WTC11 (cell line): ENCODE measurements at regions not wholly inside any gene's neighbourhood (a gene's known extent, or its start where the extent isn't known, plus 50 kb on each side); places are given as distances from the start of the nearest gene placed in this dataset.
A peak's percentile ranks its signal among the peaks of the same experiment; 100 is the strongest.

Experiments used
- ATAC-seq: fragments of 200-7000 bp; cut with Tn5 transposase; 2 replicates; pipeline ENCODE4 v1.10.0; 2021; ENCODE audit warnings: mild to moderate bottlenecking, moderate library complexity
- CTCF ChIA-PET: fragments of 300-600 bp; sonication (Branson Sonifier 250); formaldehyde crosslinking; loops from one replicate; lab custom pipeline; 2021; ENCODE audit warnings: antibody characterized with exemption; lab: Charles Lee
- POLR2A ChIA-PET: fragments of 350-600 bp; sonication (Branson Sonifier 250); formaldehyde crosslinking; loops from one replicate; lab custom pipeline; 2021; ENCODE audit warnings: antibody characterized with exemption; lab: Charles Lee
- DNase-seq: peaks from one replicate; pipeline ENCODE4 v3.0.0; 2021; ENCODE audit warnings: low spot score
- H3K27ac Mint-ChIP-seq: 2 replicates; pipeline ENCODE4 v1.8.0; 2021; ENCODE audit warnings: mixed read lengths
- H3K27me3 Mint-ChIP-seq: 2 replicates; pipeline ENCODE4 v1.8.0; 2021; ENCODE audit warnings: low read depth, mild to moderate bottlenecking, moderate library complexity, mixed read lengths
- H3K36me3 Mint-ChIP-seq: 2 replicates; pipeline ENCODE4 v1.8.0; 2021; ENCODE audit warnings: mixed read lengths
- H3K4me1 Mint-ChIP-seq: 2 replicates; pipeline ENCODE4 v1.8.0; 2022; ENCODE audit warnings: mixed read lengths
- H3K4me3 Mint-ChIP-seq: 2 replicates; pipeline ENCODE4 v1.8.0; 2021; ENCODE audit warnings: mild to moderate bottlenecking, moderate library complexity, mixed read lengths
- H3K9me3 Mint-ChIP-seq: 2 replicates; pipeline ENCODE4 v1.8.0; 2021; ENCODE audit warnings: mixed read lengths
- AFF4 ChIP-seq: sonication (generic); formaldehyde crosslinking; IDR thresholded peaks from 2 replicates; pipeline ENCODE4 v1.8.1; 2023; ENCODE audit warnings: mild to moderate bottlenecking, missing genetic modification reagents, borderline replicate concordance
- AR ChIP-seq: fragments of 250-450 bp; sonication (Bioruptor Pico); IDR thresholded peaks from 2 replicates; pipeline ENCODE4 v1.9.0; 2021; ENCODE audit warnings: mild to moderate bottlenecking
- ARID4B ChIP-seq: sonication (generic); formaldehyde crosslinking; IDR thresholded peaks from 2 replicates; pipeline ENCODE4 v1.8.0; 2023; ENCODE audit warnings: missing genetic modification reagents, mild to moderate bottlenecking, borderline replicate concordance
- CREB1 ChIP-seq: sonication (generic); formaldehyde crosslinking; IDR thresholded peaks from 2 replicates; pipeline ENCODE4 v1.8.0; 2023; ENCODE audit warnings: mild to moderate bottlenecking, missing genetic modification reagents
- ELF4 ChIP-seq: sonication (generic); formaldehyde crosslinking; IDR thresholded peaks from 2 replicates; pipeline ENCODE4 v1.8.1; 2022; ENCODE audit warnings: low read depth, mild to moderate bottlenecking, moderate library complexity, missing genetic modification reagents
- ESRRA ChIP-seq: sonication (generic); formaldehyde crosslinking; IDR thresholded peaks from 2 replicates; pipeline ENCODE4 v1.8.1; 2022; ENCODE audit warnings: mild to moderate bottlenecking, missing genetic modification reagents, borderline replicate concordance
- FOXK1 ChIP-seq: sonication (generic); formaldehyde crosslinking; IDR thresholded peaks from 2 replicates; pipeline ENCODE4 v1.8.0; 2022; ENCODE audit warnings: mild to moderate bottlenecking, moderate library complexity, missing genetic modification reagents
- HMGA2 ChIP-seq: fragments of 250-450 bp; sonication (Bioruptor Pico); IDR thresholded peaks from 2 replicates; pipeline ENCODE4 v1.4.0; 2021; ENCODE audit warnings: mild to moderate bottlenecking, moderate library complexity
- IRF1 ChIP-seq: sonication (generic); formaldehyde crosslinking; IDR thresholded peaks from 2 replicates; pipeline ENCODE4 v1.8.0; 2023; ENCODE audit warnings: missing genetic modification reagents
- MYBL2 ChIP-seq: sonication (generic); formaldehyde crosslinking; IDR thresholded peaks from 2 replicates; pipeline ENCODE4 v1.8.1; 2023; ENCODE audit warnings: mild to moderate bottlenecking, moderate library complexity, missing genetic modification reagents
- NFE2L1 ChIP-seq: sonication (generic); formaldehyde crosslinking; IDR thresholded peaks from 2 replicates; pipeline ENCODE4 v1.8.1; 2023; ENCODE audit warnings: missing genetic modification reagents
- NFYB ChIP-seq: sonication (generic); formaldehyde crosslinking; conservative IDR thresholded peaks from 2 replicates; pipeline ENCODE4 v1.8.0; 2022; ENCODE audit warnings: low read depth, missing genetic modification reagents
- NR1H2 ChIP-seq: sonication (generic); formaldehyde crosslinking; IDR thresholded peaks from 2 replicates; pipeline ENCODE4 v1.9.0; 2021; ENCODE audit warnings: mild to moderate bottlenecking, moderate library complexity, missing genetic modification reagents
- SP1 ChIP-seq: sonication (generic); formaldehyde crosslinking; conservative IDR thresholded peaks from 2 replicates; pipeline ENCODE4 v1.8.1; 2022; ENCODE audit warnings: missing genetic modification reagents
- USF1 ChIP-seq: sonication (generic); formaldehyde crosslinking; IDR thresholded peaks from 2 replicates; pipeline ENCODE4 v1.8.0; 2022; ENCODE audit warnings: mild to moderate bottlenecking, missing genetic modification reagents
- ZBTB21 ChIP-seq: sonication (generic); formaldehyde crosslinking; IDR thresholded peaks from 2 replicates; pipeline ENCODE4 v1.8.1; 2023; ENCODE audit warnings: mild to moderate bottlenecking, missing genetic modification reagents, borderline replicate concordance
- ZNF121 ChIP-seq: sonication (generic); formaldehyde crosslinking; IDR thresholded peaks from 2 replicates; pipeline ENCODE4 v1.8.0; 2023; ENCODE audit warnings: missing genetic modification reagents
- ZNF138 ChIP-seq: sonication (generic); formaldehyde crosslinking; conservative IDR thresholded peaks from 2 replicates; pipeline ENCODE4 v1.8.1; 2022; ENCODE audit warnings: mild to moderate bottlenecking, moderate library complexity, missing genetic modification reagents
- ZNF219 ChIP-seq: sonication (generic); formaldehyde crosslinking; IDR thresholded peaks from 2 replicates; pipeline ENCODE4 v1.8.0; 2023; ENCODE audit warnings: missing genetic modification reagents, mild to moderate bottlenecking, borderline replicate concordance
- ZNF416 ChIP-seq: fragments of 250-450 bp; sonication (Bioruptor Pico); IDR thresholded peaks from 2 replicates; pipeline ENCODE4 v1.9.0; 2021; ENCODE audit warnings: mild to moderate bottlenecking, inconsistent platforms
- ZNF425 ChIP-seq: fragments of 250-450 bp; sonication (Bioruptor Pico); conservative IDR thresholded peaks from 2 replicates; pipeline ENCODE4 v1.9.0; 2021; ENCODE audit warnings: mild to moderate bottlenecking

GRCh38 chr1:221172841-221173240 lies 293.6 kb downstream of the HLX start (continued):
- TF ChIP-seq USF1 (no peak), ZNF121 (CRISPR knock-in tag) (no peak), ZNF425 (no peak), SP1 (no peak), CREB1 (CRISPR knock-in tag) (no peak), MYBL2 (no peak), FOXK1 (CRISPR knock-in tag) (no peak), IRF1 (CRISPR knock-in tag) (no peak), NFE2L1 (CRISPR knock-in tag) (no peak), ZNF138 (no peak), NFYB (CRISPR knock-in tag) (no peak)

GRCh38 chr1:221174330-221174993 lies 295.2 kb downstream of the HLX start:
- peak; percentile 38 for DNase-seq
- Mint-ChIP-seq H3K27me3 (no peaks in the 10 kb centered on the region), H3K9me3 (peaks cover 21% of the 10 kb centered on the region), H3K36me3 (peaks cover 22% of the 10 kb centered on the region), H3K4me1 (peaks cover 18% of the 10 kb centered on the region), H3K4me3 (no peak overlapping the region), H3K27ac (no peak overlapping the region)
- peak; percentile 93 for ATAC-seq
- POLR2A ChIA-PET = no interaction called here
- CTCF ChIA-PET = interaction anchor here (0.9 to 2.5 kb wide), 10 partner anchors 29 to 364 kb away, joined by 3 to 13 read pairs (median 3); no protein-coding TSS in a partner anchor
- TF ChIP-seq NR1H2 (CRISPR knock-in tag) = no peak
- no peak for TF ChIP-seq CREB1 (CRISPR knock-in tag)
- TF ChIP-seq ESRRA (CRISPR knock-in tag) = no peak
- TF ChIP-seq HMGA2 = no peak
- TF ChIP-seq ZNF416 (CRISPR knock-in tag) = no peak
- no peak for TF ChIP-seq ARID4B (CRISPR knock-in tag)
- TF ChIP-seq ELF4 = no peak
- TF ChIP-seq ZBTB21 = no peak
- no peak for TF ChIP-seq AFF4 (CRISPR knock-in tag)
- no peak for TF ChIP-seq AR (CRISPR knock-in tag)
- no peak for TF ChIP-seq ZNF219 (CRISPR knock-in tag)
